ENCODE measurements at regions not wholly inside any gene's neighbourhood (a gene's known extent, or its start where the extent isn't known, plus 50 kb on each side); places are given as distances from the start of the nearest gene placed in this dataset.

- H3K4me1 Mint-ChIP-seq (ENCODE audit: low read depth): no peaks in the 10 kb centered on the region
- no peak overlapping the region for H3K27ac Mint-ChIP-seq (ENCODE audit: unreplicated experiment)
- H3K4me3 Mint-ChIP-seq (ENCODE audit: unreplicated experiment): no peak overlapping the region
- H3K9me3 Mint-ChIP-seq (ENCODE audit: low read depth): peaks cover 10% of the 10 kb centered on the region
- no peak for DNase-seq (ENCODE audit: low spot score)
- TF ChIP-seq, protein P1, sequence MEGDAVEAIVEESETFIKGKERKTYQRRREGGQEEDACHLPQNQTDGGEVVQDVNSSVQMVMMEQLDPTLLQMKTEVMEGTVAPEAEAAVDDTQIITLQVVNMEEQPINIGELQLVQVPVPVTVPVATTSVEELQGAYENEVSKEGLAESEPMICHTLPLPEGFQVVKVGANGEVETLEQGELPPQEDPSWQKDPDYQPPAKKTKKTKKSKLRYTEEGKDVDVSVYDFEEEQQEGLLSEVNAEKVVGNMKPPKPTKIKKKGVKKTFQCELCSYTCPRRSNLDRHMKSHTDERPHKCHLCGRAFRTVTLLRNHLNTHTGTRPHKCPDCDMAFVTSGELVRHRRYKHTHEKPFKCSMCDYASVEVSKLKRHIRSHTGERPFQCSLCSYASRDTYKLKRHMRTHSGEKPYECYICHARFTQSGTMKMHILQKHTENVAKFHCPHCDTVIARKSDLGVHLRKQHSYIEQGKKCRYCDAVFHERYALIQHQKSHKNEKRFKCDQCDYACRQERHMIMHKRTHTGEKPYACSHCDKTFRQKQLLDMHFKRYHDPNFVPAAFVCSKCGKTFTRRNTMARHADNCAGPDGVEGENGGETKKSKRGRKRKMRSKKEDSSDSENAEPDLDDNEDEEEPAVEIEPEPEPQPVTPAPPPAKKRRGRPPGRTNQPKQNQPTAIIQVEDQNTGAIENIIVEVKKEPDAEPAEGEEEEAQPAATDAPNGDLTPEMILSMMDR (IDR thresholded peaks at IDR 0.05): no peak
- H3K36me3 Mint-ChIP-seq (ENCODE audit: low read depth): no peaks in the 10 kb centered on the region
- H3K27me3 Mint-ChIP-seq (ENCODE audit: low read depth): peaks cover under 1% of the 10 kb centered on the region
These were observed 181.8 kb upstream of the KIAA1217 start for GRCh38 chr10:24027107-24027506.

- no peak overlapping the region for H3K27ac Mint-ChIP-seq (ENCODE audit: unreplicated experiment)
- H3K4me1 Mint-ChIP-seq (ENCODE audit: low read depth): no peaks in the 10 kb centered on the region
- H3K4me3 Mint-ChIP-seq (ENCODE audit: unreplicated experiment): no peak overlapping the region
- H3K9me3 Mint-ChIP-seq (ENCODE audit: low read depth): peaks cover 9% of the 10 kb centered on the region
- H3K36me3 Mint-ChIP-seq (ENCODE audit: low read depth): no peaks in the 10 kb centered on the region
- DNase-seq (ENCODE audit: low spot score): peak; percentile 42
- TF ChIP-seq, protein P1 (IDR thresholded peaks at IDR 0.05): no peak
- no peaks in the 10 kb centered on the region for H3K27me3 Mint-ChIP-seq (ENCODE audit: low read depth)
These were observed 174.4 kb upstream of the KIAA1217 start for GRCh38 chr10:24034571-24034970.

DNA sequence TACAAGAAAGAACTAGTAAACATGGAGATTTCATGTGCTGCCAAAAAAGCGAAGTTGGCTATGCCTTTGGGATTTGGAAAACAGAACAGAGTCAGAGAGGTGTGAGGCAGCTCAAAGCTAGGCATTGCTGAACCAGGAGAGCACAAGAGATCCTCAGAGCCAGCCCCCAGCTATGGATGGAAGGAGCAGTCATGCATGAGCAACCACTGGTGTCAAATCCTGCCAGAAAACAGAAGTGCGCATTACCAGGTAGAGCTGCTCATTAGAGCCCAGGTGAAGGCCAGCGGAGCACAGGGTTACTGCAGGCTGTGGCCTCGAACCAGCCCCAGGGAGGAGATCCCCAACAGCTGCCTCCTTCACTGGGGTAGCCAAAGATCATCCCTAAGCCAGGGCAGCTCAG, 173.2 kb upstream of the KIAA1217 start:
- no peak overlapping the region for H3K4me3 Mint-ChIP-seq (ENCODE audit: unreplicated experiment)
- no peak overlapping the region for H3K27ac Mint-ChIP-seq (ENCODE audit: unreplicated experiment)
- H3K27me3 Mint-ChIP-seq (ENCODE audit: low read depth): no peaks in the 10 kb centered on the region
- TF ChIP-seq, protein P1 (IDR thresholded peaks at IDR 0.05): no peak
- H3K9me3 Mint-ChIP-seq (ENCODE audit: low read depth): peaks cover 3% of the 10 kb centered on the region
- no peaks in the 10 kb centered on the region for H3K4me1 Mint-ChIP-seq (ENCODE audit: low read depth)
- no peaks in the 10 kb centered on the region for H3K36me3 Mint-ChIP-seq (ENCODE audit: low read depth)
- DNase-seq (ENCODE audit: low spot score): no peak

DNA sequence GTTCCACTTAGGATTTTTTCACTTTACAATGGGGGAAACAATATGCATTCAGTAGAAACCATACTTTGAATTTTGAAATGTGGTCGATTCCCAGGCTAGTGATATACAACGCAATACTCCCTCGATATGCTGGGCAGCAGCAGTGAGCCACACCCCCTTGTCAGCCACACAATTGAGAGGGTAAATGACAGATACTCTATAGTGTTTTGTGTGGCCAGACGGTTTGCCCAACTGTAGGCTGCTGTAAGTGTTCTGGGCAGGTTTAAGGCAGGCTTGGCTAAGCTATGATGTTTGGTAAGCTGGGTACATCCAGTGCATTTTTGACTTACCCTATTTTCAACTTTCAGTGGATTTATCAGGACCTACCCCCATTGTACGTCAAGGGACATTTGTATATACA, 169.6 kb upstream of the KIAA1217 start:
- TF ChIP-seq, protein P1 (IDR thresholded peaks at IDR 0.05): no peak
- Mint-ChIP-seq H3K4me3 (ENCODE audit: unreplicated experiment) (no peak overlapping the region), H3K27me3 (ENCODE audit: low read depth) (no peaks in the 10 kb centered on the region), H3K36me3 (ENCODE audit: low read depth) (no peaks in the 10 kb centered on the region), H3K27ac (ENCODE audit: unreplicated experiment) (no peak overlapping the region), H3K9me3 (ENCODE audit: low read depth) (peaks cover 3% of the 10 kb centered on the region), H3K4me1 (ENCODE audit: low read depth) (no peaks in the 10 kb centered on the region)
- no peak for DNase-seq (ENCODE audit: low spot score)

DNA sequence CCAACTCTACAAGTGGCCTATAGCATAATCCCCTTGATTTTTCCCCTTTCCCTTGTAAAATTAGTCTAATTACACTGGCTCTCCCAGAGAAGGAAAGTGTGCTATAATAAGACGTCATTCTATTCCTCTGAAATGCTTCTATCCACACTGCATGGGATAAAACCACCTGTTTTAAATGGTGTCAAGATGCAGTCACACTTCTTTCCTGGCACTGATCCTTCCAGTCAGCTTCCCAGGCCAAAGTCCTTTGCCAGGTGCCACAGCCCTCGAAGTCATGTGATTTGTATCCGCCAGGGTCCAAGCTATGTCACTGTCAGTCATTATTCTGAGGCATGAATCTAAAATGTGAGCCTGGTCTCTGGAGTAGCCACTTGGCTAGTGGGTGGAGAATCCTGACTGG, 169.0 kb upstream of the KIAA1217 start:
- no peak overlapping the region for H3K27ac Mint-ChIP-seq (ENCODE audit: unreplicated experiment)
- H3K27me3 Mint-ChIP-seq (ENCODE audit: low read depth): no peaks in the 10 kb centered on the region
- H3K4me3 Mint-ChIP-seq (ENCODE audit: unreplicated experiment): no peak overlapping the region

More for the DNA sequence above, 169.0 kb upstream of the KIAA1217 start:
- TF ChIP-seq, protein P1 (IDR thresholded peaks at IDR 0.05): no peak
- Mint-ChIP-seq H3K4me1 (ENCODE audit: low read depth) (no peaks in the 10 kb centered on the region), H3K36me3 (ENCODE audit: low read depth) (no peaks in the 10 kb centered on the region), H3K9me3 (ENCODE audit: low read depth) (peaks cover 1% of the 10 kb centered on the region)
- DNase-seq (ENCODE audit: low spot score): no peak
